Activated T-cell treated with anti-CD3 and anti-CD28 coated beads for 48 hours (primary cell): ENCODE measurements at regions not wholly inside any gene's neighbourhood (a gene's known extent, or its start where the extent isn't known, plus 50 kb on each side); places are given as distances from the start of the nearest gene placed in this dataset.

Experiments
- DNase-seq: peaks from one replicate; pipeline ENCODE4 v3.0.0-alpha.2; 2020; ENCODE audit warnings: low read depth

DNA sequence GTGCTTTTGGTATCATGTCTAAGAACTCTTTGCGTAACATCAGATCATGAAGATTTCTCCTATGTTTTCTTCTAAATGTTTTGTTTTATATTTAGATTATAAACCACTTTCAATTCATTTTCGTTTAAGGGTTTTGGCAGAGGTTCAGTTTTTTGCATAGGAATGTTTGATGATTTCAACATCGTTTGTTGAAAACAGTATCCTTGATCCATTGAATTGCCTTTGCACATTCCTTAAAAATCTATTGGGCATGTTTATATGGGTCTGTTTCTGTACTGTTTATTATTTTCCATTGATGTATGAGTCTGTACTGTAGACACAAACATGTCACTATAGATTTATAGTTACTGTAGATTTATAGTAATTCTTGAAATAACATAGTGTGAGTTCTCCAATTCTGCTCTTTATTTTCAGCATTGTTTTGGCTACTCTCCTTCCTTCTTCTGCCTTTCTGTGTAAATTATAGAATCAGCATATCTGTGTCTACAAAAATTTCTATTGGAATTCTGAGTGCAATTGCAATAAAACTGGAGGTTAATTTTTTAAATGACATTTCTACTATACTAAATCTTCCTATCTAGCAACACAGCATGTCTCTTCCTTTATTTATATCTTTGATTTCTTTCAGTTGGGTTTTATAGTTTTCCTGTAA, 374.0 kb downstream of the SV2B start:
- DNase-seq: no peak

DNA sequence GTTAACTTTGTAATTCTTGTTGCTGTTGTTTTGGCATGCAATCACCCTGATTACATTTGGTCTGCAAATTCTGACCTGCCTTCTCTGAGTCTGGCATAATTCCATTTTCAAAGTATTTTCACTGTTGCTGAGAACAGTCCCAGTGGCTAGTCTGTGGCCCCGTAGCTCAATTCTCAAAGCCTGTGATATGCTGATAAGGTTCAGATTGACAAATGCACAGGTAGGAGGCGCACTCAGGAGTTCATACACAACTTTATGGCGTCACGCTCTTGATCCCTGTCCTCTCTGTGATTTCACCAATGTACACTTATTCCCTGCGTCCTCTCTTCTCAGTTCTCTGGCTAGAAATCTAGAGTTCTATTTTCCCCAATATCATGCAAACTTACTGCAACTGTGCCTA, 376.6 kb upstream of the SLCO3A1 start:
- DNase-seq: no peak

- DNase-seq: no peak
These were observed 374.8 kb upstream of the SLCO3A1 start for GRCh38 chr15:91478717-91479191.

- DNase-seq: no peak
These were observed 373.1 kb upstream of the SLCO3A1 start for GRCh38 chr15:91480426-91480825.

GRCh38 chr15:91482799-91483198, 370.7 kb upstream of the SLCO3A1 start:
- no peak for DNase-seq

GRCh38 chr15:91484141-91484540, 369.4 kb upstream of the SLCO3A1 start:
- no peak for DNase-seq

DNA sequence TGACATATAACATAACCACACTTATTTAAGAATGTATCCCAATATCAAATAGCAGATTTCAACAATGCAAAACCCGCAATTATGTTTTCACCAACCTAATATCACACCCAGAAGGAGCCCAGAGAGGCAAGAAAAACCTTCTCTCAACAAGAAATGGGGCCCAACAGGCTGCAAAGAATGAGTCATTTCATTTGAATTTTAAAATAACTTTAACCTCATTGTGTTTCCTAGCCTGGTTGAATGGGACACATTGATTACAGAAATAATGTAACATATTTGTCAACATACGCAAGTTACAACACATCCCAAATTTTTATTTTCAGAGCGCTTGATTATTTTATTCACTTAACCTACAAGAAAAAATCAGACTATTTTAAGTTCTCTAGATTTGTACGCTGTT, 365.1 kb upstream of the SLCO3A1 start:
- DNase-seq: no peak

- no peak for DNase-seq
These were observed 363.3 kb upstream of the SLCO3A1 start for GRCh38 chr15:91490211-91490610.

GRCh38 chr15:91491101-91491950, 362.2 kb upstream of the SLCO3A1 start:
- no peak for DNase-seq

GRCh38 chr15:91496754-91497691, 356.5 kb upstream of the SLCO3A1 start:
- DNase-seq: no peak

- DNase-seq: no peak
These were observed 355.3 kb upstream of the SLCO3A1 start for GRCh38 chr15:91498046-91498748.

DNA sequence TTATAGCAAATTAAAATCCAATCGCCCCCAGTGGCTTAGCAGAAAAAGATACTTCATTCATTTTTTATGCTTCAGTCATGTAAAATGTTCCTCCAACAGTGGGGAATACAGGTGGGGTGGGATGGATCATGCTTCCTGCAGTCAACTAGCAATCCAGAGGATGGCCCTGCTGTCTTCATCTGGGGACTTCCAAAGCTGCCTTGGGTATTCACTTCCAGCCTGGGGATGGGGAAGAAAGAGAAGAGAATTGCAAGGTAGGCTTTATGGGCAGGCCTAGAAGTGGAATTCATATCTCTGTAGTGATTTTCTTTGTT, 354.8 kb upstream of the SLCO3A1 start:
- DNase-seq: no peak

DNA sequence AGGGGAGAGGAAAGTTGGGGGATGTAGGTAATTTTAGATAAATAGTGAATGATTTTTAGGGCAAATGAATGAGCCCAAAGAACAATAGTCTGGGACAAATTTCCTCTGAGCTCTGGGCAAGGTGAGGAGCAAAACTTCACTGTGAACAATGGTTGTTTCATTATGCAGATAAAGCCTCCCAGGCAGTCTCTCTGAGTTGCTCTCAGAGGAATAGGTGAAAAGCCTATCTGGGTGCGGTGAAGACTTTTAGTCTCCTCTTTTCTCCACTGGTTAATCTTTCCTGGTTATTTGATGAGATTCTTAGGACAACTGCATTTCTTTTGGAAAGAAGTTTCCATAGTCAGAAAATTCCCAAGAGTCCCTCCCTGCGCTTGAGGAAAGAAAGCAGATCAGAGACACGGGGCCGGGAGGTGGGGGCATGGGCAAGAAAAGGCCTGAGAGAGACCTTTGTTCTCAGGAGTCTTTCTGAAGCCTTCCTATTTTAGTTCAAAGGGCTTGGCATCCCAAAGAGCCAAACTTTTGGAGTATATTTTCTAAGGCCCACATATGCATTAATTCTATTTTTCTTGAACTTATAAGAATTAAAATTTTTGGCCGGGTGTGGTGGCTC, 353.6 kb upstream of the SLCO3A1 start:
- DNase-seq: no peak

GRCh38 chr15:91508633-91509032, 344.9 kb upstream of the SLCO3A1 start:
- DNase-seq: no peak

DNA sequence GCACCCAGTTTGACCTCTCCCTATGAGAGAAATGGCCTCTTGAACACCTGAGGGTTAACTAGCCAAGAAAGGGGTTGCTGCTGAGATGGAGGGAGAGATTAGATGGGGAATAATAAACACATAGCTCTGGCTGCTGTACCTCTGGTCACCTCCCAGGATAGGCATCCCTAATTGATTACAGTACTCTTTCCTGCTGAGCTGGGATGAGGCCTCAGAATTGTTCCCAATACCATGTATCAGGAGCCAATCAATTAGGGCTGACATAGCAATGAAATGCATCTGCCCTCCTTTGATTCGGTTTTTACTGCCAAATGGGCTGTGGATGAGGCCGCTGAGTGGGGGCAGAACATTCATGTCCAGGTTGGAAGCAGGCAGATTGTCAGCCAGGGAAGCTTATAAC, 339.4 kb upstream of the SLCO3A1 start:
- no peak for DNase-seq

- DNase-seq: no peak
These were observed 338.2 kb upstream of the SLCO3A1 start for GRCh38 chr15:91515188-91515754.

DNA sequence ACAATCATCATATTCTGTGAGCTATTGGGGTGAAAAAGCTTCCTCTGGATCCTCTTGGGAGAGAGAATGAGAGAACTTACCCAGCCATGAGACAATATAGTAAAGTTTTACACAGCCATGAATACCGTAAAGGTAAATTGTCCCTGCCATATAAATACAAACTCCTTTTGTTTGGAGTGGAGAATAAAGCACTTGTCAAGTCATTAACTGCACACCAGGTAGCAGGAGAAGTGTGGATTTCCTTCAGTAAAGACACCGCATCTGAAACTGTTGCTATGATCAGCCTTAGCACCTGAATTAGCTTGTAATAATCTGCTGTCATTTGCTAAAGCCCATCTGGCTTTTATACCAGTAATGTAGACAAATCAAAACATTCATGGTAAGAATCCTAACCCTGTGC, 336.6 kb upstream of the SLCO3A1 start:
- DNase-seq: no peak

- DNase-seq: no peak
These were observed 335.9 kb upstream of the SLCO3A1 start for GRCh38 chr15:91517491-91518200.

DNA sequence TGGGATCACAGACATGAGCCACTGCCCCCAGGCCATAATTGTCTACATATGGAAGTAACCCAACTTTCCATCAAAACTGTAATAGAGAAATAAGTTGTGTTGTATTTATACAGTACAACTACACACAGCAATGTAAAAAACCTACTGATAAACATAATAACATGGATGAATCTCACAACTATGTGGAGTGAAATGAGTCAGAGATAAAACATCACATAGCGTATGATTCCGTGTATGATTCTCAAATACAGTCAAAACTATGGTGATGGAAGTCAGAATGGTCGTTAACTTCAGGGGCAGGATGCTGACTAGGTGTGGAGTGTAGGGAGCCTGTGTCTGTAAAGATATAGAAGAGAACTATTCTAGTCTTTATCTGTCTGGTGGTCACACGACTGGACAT, 332.7 kb upstream of the SLCO3A1 start:
- DNase-seq: no peak

DNA sequence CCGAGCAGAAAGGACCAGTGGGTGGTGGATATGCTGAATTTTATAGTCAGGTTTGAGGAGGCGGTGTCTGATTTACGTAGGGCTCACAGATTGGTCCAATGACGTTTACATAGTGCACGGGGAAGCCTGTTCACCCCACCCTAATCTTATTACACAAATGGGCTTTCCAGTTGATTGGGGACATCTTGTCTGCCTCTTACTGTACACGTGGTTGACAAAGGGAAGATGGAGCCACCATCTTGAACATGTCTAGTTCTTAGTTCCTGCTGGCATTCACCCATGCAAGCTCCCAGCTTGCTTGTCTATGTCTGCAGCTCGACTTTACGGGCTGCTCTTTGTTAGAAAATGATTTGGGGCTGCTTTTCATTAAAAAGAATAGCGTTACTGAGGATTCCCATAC, 332.0 kb upstream of the SLCO3A1 start:
- no peak for DNase-seq

GRCh38 chr15:91521996-91522395, 331.5 kb upstream of the SLCO3A1 start:
- no peak for DNase-seq
